SK-N-DZ (cell line): ENCODE measurements at regions not wholly inside any gene's neighbourhood (a gene's known extent, or its start where the extent isn't known, plus 50 kb on each side); places are given as distances from the start of the nearest gene placed in this dataset.
"Not testable (repeated sequence)": the region's sequence is repeated elsewhere in the genome, so short reads cannot be mapped to it uniquely, and the experiment has no call there.

Experiments
- DNase-seq: peaks from one replicate; pipeline ENCODE4 v3.0.0-alpha.2; 2015; ENCODE audit warnings: low spot score

DNA sequence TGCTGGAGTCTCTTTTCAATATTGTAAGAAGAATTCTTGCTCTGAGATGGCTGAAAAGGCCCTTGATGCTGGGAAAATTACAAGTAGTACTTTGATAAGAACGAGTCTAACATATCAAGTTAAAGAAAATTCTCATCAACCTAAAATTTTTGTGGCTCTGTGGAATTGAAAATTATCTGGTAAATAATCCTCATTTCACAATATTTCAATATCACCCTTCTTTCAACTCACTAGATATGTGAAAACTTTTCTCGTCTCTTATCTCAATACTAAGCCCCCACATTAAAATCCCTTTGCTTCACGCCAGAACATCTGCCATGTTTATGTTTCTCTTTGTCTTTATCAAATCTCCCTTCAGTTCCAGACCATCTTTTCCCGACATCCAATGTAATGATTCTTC is 448.8 kb downstream of the ZNF516 start:
- DNase-seq: no peak

DNA sequence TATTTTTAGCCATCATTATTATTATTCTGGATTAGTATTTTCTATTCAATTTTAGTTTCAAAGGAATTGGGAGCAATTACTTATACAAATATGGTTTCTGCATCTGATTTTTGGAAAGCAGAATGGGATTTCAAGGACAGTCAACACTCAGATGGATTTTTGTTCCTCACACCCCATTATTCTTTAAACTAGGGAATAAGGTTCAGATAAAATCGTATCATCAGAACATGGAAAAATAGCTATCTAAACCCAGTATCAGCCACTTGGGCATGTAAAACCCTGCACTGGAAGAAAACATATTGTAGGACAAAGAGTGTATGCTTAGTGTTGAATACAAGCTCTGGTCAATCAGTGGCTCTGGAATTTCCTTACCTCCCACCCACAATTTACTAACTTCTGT is 452.5 kb downstream of the ZNF516 start:
- DNase-seq: no peak

DNA sequence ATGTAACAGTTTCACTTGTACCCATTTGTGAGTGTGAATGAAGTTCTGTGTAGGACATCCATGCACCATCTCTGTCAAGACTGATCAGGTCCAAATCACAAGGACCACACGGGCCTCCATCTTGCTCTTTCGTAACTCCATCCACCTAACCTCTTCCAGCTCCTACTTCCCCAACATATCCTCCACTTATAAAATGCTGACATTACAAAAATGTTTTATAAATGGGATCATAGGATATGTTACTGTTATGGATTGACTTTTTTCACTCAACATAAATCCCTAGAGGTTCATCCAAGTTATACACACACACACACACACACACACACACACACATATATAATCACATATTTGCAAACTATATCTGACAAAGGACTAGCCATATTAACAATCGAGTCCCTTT is 476.8 kb downstream of the ZNF516 start:
- DNase-seq: no peak

DNA sequence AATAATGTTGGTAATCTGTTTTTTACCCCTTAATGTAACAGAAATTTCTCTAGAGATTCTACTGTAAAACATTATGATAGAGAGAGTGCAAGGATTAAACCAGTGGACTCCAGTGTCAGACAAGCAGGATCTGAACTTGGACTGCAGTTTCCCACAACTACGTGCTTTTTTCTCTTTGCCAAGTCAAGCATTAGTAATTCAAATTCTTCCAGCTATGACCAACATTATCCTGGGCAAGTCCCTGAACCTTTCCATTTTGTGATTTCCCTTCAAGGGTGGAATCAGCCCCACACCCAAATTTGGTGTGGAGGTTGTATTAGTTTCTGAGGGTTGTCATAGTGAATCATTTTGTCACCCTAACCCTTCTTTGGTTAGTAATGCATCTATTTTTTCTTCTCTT is 482.0 kb downstream of the ZNF516 start:
- no peak for DNase-seq

DNA sequence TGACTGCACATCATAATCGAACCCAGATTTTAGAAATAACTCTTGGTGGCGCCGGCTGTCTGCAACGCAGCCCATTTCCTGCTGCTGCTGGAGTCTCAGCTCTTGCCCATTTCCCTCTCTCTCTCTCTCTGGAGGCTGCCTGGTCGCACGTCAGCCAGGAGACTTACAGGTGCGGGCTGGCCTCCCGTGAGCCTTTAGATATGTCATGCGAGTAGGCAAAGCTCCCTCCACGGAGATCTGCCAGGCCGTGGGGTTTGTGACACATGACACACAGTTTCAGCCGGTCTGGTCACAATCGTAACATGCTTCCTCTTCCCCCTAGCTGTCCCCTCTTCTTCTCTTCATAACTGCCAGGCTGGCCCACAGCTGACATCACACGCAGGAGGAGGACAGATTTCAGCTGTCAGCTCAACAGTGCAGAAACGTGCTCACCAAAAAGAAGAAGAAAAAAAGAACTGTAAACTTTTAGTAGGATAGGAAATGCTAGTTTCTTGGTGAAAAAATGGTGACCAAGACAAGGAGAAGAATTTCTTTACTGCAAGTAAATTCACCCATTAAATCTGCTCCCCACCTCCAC is 489.3 kb downstream of the ZNF516 start:
- no peak for DNase-seq

DNA sequence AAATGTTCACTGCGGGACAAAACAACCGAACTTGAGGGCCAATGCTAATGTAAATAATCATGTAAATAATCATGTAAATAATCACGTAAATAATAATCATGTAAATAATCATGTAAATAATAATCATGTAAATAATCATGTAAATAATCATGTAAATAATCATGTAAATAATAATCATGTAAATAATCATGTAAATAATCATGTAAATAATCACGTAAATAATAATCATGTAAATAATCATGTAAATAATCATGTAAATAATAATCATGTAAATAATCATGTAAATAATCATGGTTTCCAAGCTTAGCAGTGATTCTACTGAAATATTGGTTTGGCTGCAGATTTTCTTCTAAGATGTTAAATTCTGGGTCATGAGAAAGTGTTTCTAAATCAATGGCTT is 507.1 kb downstream of the ZNF516 start:
- not testable (repeated sequence) for DNase-seq

DNA sequence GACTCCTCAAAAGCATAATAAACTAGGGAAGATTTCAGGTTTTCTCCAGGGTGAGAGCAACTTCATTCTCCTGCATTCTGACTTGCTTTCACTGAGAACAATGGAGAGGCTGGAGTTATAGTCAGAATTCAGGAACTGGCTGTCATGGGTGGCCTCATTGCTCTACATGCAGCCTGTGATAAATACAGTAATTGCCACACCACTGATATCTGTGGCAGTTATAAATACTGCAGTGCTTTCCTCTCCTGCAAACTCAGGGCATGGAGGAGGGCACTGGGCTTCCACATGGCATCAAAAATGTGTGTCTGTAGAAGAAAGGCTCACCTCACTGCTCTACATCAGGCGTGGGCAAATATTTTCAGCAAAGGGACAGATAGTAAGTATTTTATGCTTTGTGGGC is 510.2 kb downstream of the ZNF516 start:
- DNase-seq: no peak

DNA sequence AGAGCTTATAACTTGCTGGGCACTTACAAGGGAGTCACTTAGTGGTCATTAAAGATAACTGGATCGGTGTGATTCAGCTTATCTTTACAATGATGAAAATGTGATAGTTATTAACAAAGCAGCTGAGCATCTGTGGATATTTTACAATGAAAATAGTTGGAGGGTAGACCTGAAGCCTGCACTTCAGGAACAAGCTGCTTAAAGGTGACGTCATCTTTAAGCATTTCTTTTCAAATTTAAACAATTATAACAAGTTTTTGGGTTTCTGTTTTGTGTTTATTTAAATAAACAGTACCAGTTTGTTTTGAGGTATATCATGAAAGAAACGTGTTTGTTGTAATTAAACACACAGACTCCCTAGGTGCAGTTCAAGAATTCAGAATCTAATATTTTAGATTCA is 513.9 kb downstream of the ZNF516 start:
- no peak for DNase-seq

DNA sequence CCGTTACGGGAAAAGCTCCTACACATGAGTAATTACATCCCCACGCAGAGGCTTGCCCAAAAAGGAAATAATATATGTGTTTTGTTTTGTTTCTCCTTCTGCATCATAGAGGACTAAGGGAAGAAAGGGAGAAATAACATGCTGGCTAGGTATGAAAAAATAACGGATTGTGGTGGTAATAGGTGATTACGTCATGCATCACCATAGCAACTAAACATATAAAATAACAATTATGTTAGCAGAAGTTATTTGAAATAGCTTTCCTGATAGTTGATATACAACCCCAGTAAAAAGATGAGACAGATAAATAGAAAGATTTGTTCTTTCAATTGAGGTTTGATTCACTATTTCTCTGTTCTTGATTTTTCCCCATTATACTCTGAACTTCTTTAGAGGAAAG is 518.0 kb downstream of the ZNF516 start:
- DNase-seq: no peak

DNA sequence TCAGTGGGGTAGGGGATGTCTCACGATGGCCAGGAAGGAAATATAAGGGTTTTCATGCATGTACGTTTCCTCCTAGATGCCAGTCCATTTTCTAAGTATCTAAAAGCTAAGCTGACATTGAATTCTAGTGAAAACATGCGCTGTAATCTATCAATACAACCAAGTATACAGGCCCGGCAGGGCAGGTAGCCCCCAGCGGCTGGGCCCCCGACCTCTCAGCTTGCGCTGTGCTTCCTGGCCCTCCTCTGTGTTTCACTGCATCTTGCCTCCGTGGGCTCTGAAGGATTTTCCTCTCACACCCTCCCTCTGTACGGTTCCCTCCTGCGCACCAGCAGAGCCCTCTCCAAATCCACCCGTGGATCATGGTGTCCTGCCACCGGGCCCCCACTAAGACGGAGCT is 524.8 kb downstream of the ZNF516 start:
- no peak for DNase-seq

DNA sequence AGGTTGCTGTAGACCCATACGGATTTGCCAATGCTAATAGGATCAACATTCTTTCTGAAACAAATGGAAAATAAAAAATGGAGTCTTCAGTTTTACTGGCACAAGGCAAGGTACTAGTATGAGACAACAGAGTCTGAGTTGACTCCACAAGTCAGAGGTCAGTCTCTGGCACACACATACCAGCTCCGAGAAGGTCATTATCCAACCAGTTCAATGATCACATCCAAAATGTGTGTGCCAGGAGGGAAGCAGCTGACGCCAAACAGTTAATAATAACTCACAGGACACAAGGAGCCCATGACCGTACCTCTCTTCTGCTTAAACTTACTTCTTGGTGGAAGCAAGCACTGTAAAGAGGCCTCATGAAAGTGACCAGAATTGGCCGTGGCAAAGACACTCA is 528.6 kb downstream of the ZNF516 start:
- DNase-seq: no peak

DNA sequence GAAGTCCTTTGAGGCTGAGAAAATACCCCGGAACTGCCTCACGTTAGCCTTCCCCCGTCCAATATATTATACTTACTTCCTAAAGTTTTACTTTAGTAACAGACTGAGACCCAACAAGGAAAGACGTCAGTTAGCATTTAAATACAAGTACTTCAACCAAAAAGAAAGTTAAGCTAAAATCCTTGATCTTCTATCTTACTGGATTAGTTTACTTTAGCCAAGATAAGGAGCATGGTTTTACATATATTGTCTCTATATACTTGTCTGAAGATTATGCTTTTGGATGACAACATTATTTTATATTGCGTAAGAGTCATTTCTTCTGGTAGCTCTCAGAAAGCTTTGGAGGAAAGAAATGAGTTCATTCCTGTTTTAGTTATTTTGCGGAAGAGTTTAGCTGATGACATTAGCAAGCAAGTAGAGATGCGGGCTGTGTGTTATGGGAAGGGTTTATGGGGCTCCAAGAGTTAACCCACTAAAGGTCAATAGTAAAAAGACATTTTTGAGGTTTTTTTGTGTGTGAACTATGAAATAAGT is 532.9 kb downstream of the ZNF516 start:
- no peak for DNase-seq

DNA sequence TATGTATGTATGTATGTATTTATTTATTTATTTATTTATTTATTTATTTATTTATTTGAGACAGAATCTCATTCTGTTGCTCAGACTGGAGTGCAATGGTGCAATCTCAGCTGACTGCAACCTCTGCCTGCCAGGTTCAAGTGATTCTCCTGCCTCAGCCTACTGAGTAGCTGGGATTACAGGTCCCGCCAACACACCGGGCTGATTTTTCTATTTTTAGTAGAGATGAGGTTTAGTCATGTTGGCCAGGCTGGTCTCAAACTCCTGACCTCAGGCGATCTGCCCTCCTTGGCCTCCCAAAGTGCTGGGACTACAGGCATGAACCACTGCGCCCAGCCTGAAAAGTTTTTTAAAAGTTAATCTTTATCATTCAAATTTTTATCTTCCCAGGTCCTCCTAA is 532.9 kb upstream of the SMIM21 start:
- DNase-seq: not testable (repeated sequence)

DNA sequence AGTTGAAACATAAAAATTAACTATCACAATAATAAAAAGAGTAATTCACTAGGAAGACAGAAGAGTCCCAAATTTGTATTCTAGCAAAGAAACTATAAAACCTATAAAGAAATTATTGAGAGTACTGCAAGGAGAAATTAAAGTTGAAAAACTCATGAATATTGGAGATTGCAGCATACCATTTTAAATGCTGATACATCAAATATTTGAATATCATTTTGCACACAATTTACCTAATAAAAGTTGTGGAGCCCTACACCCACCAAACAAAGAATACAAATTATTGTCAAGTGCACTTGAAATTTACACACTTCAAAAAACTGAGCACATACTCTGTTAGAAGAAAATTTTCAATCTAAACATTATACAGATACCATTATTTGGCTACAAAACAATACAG is 531.6 kb upstream of the SMIM21 start:
- DNase-seq: no peak

DNA sequence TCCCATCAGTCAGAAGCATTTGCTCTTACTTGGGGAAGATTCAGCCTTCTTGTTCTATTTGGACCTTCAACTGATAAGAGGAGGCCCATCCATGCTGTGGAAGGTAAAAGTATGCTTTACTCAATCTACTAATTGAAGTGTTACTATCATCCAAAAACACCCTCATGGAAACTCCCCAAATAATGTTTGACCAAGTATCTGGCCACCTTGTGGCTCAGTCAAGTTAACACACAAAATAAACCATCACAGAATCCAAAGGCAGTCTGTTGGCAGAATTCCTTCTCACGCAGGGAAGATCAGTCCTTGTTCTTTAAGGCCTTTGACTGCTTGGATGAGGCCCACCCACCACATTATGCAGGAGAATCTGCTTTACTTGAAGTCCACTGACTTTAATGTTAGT is 531.2 kb upstream of the SMIM21 start:
- no peak for DNase-seq

DNA sequence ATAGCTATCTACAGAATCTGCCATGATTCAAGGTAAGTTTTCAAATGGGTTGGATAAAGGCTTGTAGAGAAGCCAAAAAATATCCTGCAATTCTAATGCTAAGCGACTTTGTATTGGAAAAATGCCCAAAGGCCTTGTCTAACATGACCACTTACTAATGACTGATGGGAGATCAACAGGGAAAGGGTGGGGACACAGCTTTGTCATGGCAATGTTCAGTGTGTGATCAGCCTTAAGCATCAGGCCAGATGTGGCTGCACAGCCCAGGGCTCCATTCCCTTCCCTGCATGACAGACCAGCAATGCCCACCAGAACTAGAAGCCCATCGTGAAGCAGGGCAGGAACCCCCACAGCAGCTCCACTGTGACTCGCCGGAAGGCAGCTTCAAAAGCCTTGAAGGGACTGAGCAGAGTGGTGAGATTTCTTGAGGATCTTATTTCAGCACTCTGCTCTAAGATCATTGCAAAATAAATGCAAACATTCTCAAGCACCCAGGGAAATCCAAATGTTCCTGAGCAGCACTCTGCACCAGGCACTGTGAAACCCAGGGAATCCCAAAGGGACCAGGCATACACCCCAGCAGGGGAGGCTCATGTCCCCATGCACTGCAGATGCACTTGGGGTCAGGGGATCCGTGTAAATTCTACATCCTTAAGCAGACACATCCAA is 517.9 kb upstream of the SMIM21 start:
- no peak for DNase-seq

DNA sequence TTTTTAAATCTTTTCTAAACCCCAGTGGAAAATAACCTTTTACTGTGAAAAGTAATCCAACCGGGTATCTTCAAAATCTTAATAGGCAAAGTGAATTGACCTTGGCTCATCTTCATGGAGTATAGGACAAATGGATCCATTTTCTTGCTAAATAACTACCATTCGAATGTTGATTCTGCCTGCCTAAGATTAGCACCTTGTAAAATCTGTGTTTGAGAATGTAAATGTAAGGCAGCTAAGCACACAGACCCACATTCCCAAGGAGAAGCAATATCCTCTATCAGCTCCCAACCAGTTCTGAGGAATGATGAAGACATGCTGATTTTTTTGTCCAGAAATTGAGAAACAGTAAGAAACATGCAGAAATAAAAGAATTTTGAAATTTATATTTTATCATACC is 509.8 kb upstream of the SMIM21 start:
- DNase-seq: no peak

DNA sequence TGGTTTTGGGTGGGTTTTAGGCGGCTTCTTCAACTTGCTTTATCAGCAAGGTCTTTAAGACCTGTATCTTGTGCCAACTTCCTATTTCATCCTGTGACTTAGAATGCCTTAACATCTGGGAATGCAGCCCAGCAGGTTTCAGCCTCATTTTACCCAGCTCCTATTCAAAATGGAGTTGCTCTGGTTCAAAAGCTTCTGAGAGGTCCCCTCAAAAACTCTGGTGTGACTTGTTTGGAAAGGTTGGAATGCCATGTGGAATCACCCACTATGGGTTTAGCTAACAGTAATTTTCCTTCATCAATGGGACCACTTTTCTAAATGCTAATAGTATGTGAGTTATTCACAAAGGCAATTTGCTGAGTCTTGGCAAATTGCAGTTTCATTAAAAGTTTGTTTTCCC is 509.4 kb upstream of the SMIM21 start:
- no peak for DNase-seq

DNA sequence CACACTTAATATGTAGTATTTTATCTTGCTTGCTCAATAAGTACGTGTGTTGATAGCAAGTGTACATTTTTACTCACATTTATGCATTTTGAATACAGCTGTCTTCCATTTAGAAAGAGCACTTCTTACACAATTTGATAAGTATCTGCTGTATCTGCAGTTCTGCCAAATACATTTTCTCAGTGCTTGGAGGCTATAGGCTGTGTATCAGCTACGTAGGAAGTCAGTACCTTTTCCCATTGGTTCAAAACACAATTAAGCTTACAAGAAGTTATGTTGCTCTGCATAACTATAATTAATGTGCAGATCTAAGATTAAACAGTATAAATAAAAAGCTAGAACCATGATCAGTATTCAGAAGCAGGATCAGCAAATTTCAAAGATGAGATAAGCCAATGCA is 503.6 kb upstream of the SMIM21 start:
- DNase-seq: peak; percentile 38

DNA sequence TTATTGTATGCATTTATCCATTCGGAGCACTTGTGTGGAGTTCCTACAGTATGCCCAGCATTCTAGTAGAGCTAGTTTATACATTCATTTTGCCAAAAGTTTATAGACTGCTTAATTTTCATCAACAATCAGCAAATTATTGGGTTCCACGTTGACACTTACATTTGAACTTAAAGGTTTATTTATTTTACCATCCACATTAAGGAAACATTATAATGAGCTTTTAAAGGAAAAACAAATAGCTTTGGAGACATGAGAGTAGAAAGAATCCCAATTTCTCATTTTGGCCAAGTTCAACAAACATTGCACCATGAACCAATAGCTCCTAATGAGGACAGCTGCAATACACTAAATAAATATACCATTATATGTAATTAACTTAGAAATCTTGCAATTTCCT is 501.2 kb upstream of the SMIM21 start:
- DNase-seq: no peak

DNA sequence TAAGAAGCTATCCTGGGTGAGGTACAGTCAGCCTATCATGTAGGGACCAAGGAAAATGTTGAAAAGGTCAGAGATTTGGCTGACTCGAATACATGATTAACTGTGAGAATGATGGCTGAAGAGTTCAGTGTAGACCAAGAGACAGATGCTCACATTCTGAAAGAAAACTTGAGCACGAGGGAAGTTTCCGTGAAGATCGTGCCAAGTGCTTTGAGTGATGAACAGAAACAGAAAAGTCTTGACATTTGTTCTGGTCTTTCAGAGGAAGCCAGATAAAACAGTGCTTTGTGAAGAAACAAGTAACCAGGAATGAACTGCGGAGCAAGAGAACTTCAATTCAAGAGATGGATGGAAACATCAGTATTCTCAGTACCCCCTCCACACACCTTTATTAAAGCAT is 500.3 kb upstream of the SMIM21 start:
- DNase-seq: no peak

DNA sequence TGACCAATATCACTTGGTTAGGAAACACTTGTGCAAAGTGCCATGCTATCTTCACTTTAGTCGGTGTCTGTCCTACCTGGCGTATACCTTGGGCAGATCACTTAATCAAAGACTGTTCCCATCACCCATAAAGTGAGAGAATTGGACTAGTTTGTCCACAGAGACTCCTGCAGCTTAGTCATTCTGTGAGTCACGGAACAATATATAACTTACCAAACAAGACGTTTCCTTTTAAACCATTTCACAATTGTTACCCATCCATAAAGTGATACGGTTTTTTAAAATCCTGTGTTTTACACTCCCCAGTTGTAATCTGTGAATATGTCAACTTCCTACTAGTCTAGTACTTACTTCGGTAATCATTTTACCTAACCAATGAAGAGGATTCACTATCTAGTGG is 499.3 kb upstream of the SMIM21 start:
- no peak for DNase-seq

DNA sequence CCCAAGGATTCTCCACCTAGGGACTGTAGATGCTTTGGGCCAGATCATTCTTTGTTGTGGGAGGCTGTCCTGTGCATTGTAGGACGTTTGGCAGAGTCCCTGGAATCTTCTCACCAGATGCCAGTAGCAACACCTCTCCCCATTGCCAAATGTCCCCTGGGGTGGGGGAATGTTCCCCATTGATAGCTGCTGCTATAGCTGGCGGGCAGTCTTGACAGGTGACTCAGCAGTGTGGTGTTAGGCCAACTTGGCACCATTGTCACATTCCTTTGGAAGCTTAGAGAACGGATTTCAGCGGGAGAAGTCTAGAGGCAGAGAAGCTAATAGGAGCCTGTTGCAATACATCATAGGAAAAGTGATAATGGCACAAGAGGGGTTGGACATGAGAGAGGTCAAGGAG is 495.7 kb upstream of the SMIM21 start:
- no peak for DNase-seq

DNA sequence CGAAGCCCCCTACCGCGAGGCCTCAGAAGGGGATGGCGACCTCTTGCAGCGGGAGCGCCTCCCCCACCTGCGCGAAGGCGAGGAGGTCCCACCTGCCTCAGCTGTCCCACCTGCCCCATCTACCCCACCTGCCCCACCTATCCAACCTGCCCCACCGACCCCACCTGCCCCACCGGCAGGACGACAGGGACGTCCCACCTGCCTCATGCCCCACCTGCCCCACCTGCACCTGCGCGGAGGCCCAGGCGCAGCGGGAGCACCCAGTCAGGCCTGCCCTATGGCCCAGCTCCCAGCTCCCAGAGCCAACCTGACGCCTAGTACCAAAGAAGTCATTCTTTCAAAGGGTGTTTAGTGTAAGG is 489.1 kb upstream of the SMIM21 start:
- no peak for DNase-seq
